ENCODE measurements at regions not wholly inside any gene's neighbourhood (a gene's known extent, or its start where the extent isn't known, plus 50 kb on each side); places are given as distances from the start of the nearest gene placed in this dataset.

DNA sequence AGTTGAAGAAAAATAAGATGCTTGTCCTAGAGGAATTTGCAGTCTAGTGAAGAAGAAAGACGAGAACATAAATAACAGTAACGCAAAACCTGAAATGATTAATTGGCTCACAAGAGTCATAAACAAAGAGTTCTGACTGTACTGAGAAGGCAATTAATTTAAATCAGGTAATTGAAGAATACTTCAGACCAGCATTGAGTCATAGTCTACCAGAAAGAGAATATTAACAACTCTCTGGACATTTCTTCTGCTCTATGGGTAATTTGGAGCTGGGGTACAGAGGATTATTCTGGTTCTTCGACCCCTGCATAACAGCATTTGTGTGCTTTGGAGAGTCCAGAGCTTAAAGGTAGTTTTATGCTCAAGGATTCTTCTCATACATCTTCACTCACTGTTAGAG, 390.3 kb upstream of the DCN start:
- TF ChIP-seq, protein P1, sequence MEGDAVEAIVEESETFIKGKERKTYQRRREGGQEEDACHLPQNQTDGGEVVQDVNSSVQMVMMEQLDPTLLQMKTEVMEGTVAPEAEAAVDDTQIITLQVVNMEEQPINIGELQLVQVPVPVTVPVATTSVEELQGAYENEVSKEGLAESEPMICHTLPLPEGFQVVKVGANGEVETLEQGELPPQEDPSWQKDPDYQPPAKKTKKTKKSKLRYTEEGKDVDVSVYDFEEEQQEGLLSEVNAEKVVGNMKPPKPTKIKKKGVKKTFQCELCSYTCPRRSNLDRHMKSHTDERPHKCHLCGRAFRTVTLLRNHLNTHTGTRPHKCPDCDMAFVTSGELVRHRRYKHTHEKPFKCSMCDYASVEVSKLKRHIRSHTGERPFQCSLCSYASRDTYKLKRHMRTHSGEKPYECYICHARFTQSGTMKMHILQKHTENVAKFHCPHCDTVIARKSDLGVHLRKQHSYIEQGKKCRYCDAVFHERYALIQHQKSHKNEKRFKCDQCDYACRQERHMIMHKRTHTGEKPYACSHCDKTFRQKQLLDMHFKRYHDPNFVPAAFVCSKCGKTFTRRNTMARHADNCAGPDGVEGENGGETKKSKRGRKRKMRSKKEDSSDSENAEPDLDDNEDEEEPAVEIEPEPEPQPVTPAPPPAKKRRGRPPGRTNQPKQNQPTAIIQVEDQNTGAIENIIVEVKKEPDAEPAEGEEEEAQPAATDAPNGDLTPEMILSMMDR (IDR thresholded peaks at IDR 0.05; ENCODE audit: insufficient read depth, low read length), result no peak
- TF ChIP-seq GABPA (IDR thresholded peaks at IDR 0.05; ENCODE audit: low read depth) (no peak), POLR2AphosphoS5 (IDR thresholded peaks at IDR 0.05; ENCODE audit: low read depth) (no peak), SPI1 (IDR thresholded peaks at IDR 0.05; ENCODE audit: borderline replicate concordance, low read depth) (no peak)
- TF ChIP-seq, protein P2, sequence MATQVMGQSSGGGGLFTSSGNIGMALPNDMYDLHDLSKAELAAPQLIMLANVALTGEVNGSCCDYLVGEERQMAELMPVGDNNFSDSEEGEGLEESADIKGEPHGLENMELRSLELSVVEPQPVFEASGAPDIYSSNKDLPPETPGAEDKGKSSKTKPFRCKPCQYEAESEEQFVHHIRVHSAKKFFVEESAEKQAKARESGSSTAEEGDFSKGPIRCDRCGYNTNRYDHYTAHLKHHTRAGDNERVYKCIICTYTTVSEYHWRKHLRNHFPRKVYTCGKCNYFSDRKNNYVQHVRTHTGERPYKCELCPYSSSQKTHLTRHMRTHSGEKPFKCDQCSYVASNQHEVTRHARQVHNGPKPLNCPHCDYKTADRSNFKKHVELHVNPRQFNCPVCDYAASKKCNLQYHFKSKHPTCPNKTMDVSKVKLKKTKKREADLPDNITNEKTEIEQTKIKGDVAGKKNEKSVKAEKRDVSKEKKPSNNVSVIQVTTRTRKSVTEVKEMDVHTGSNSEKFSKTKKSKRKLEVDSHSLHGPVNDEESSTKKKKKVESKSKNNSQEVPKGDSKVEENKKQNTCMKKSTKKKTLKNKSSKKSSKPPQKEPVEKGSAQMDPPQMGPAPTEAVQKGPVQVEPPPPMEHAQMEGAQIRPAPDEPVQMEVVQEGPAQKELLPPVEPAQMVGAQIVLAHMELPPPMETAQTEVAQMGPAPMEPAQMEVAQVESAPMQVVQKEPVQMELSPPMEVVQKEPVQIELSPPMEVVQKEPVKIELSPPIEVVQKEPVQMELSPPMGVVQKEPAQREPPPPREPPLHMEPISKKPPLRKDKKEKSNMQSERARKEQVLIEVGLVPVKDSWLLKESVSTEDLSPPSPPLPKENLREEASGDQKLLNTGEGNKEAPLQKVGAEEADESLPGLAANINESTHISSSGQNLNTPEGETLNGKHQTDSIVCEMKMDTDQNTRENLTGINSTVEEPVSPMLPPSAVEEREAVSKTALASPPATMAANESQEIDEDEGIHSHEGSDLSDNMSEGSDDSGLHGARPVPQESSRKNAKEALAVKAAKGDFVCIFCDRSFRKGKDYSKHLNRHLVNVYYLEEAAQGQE (IDR thresholded peaks at IDR 0.05; ENCODE audit: insufficient replicate concordance, low read depth), result no peak
